Thyroid gland (tissue), 4 donors: ENCODE measurements at regions not wholly inside any gene's neighbourhood (a gene's known extent, or its start where the extent isn't known, plus 50 kb on each side); places are given as distances from the start of the nearest gene placed in this dataset.

Experiments
- CTCF ChIP-seq, 6 experiments: fragments of 200-600 bp in 3 of 6; fragments of 450-650 bp in 3 of 6; sonication (generic) in 3 of 6; IDR thresholded peaks; one replicate each; pipeline ENCODE4 v1.5.1; 2016 to 2019; ENCODE audit warnings: antibody characterized with exemption in 6 of 6, mild to moderate bottlenecking in 2 of 6, inconsistent platforms in 1 of 6, moderate library complexity in 1 of 6
- POLR2A ChIP-seq, 2 donors: fragments of 450-650 bp; IDR thresholded peaks; one replicate each; pipeline ENCODE4 v1.6.1; 2017; ENCODE audit warnings: antibody characterized with exemption in 2 of 2, mild to moderate bottlenecking in 2 of 2, moderate library complexity in 1 of 2

- TF ChIP-seq CTCF (IDR thresholded peaks at IDR 0.05) (no peak), POLR2A (IDR thresholded peaks at IDR 0.05) (no peak)
These were observed 276.6 kb upstream of the NR2F2 start for GRCh38 chr15:96053781-96054428.
